AG09309 (cell line): ENCODE measurements at regions not wholly inside any gene's neighbourhood (a gene's known extent, or its start where the extent isn't known, plus 50 kb on each side); places are given as distances from the start of the nearest gene placed in this dataset.
"Not testable (repeated sequence)": the region's sequence is repeated elsewhere in the genome, so short reads cannot be mapped to it uniquely, and the experiment has no call there.

ENCODE experiments used
- DNase-seq: peaks from one replicate; pipeline ENCODE4 v3.0.0-alpha.2; 2010; ENCODE audit warnings: low read depth
- H3K4me3 ChIP-seq: 2 replicates; pipeline ENCODE4 v1.5.1; 2011; ENCODE audit warnings: mild to moderate bottlenecking, low read depth, low read length, moderate library complexity; ENCODE audit not compliant: control insufficient read depth
- TF ChIP-seq, protein P1 (sequence below): IDR thresholded peaks from 2 replicates; pipeline ENCODE4 v1.5.1; 2011; ENCODE audit warnings: mild to moderate bottlenecking, low read depth, low read length, inconsistent platforms; ENCODE audit not compliant: insufficient read depth, control insufficient read depth; ENCODE audit errors: missing control alignments

DNA sequence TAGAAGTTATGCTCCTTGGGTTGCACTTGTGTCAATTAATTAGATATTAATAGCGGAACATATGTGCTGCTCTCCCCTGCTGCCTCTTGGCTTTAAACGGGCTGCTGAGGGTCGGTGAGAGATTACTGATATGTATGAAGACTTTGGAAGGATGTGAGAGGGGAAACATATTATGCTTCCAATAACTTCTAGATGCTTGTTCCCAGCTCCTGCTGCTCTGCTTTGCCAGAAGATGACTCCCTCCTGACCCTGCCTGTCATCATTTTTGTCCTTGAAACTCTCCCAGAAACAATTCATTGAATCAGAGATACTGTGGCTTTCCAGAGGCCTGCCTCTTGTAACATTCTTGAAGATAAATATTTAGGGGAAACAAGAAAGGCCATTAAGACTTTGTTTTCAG lies 300.1 kb upstream of the STXBP6 start:
- no peak for DNase-seq
- H3K4me3 ChIP-seq = no peak overlapping the region
- TF ChIP-seq, protein P1, sequence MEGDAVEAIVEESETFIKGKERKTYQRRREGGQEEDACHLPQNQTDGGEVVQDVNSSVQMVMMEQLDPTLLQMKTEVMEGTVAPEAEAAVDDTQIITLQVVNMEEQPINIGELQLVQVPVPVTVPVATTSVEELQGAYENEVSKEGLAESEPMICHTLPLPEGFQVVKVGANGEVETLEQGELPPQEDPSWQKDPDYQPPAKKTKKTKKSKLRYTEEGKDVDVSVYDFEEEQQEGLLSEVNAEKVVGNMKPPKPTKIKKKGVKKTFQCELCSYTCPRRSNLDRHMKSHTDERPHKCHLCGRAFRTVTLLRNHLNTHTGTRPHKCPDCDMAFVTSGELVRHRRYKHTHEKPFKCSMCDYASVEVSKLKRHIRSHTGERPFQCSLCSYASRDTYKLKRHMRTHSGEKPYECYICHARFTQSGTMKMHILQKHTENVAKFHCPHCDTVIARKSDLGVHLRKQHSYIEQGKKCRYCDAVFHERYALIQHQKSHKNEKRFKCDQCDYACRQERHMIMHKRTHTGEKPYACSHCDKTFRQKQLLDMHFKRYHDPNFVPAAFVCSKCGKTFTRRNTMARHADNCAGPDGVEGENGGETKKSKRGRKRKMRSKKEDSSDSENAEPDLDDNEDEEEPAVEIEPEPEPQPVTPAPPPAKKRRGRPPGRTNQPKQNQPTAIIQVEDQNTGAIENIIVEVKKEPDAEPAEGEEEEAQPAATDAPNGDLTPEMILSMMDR = no peak

DNA sequence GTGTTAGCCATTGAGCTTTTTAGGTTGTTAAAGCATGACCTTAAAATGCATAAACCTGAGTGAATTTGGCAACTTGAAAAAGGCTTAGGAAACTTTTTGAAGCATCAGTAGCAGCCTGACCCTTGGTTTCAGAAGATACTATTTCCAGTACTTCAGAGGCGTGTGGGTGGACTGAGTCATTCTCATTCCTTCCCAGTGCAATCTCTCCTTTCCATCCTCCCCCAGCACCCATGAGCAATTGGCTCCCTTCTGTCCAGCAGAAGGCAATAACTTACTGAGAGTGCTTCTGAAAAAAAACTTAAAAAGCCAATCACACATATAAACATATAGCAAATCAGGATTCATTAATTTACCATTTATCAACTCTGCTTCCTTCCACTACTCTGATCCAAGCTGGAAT lies 299.3 kb upstream of the STXBP6 start:
- DNase-seq = no peak
- H3K4me3 ChIP-seq = no peak overlapping the region
- TF ChIP-seq, protein P1 = no peak

DNA sequence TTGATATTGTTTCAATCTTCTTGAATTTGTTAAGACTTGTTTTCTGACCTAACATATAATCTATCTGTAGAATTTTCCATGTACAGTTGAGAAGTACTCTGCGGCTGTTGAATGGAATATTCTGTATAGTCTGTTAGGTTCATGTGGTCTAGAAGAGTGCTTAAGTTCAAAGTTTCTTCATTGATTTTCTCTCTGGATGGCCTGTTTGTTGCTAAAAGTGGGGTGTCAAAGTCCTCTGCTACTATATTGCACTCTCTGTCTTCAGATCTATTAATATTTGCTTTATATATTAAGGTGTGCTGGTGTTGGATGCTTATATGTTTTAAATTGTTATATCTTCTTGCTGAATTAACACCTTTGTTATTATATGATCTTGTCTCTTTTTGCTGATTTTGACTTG lies 290.9 kb upstream of the STXBP6 start:
- H3K4me3 ChIP-seq = no peak overlapping the region
- no peak for DNase-seq
- TF ChIP-seq, protein P1 = no peak

DNA sequence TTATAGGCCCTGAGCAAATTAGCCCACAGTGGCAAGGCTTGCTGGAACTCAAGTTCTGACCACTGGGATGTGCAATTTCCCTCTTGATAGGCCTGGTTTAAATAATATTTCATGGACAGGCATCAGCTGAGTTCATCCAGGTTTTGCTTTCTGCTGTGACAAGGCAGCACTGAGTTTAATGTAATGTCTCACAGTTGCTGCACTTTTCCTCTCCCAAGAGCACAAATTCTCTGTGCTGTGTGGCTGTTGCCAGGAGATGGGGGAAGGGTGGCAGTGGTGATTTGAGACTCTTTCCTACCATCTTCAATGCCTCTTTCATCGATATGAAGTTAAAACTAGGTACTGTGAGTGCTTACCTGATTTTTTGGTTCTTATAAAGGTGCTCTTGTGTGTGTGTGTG lies 272.8 kb upstream of the STXBP6 start:
- DNase-seq = no peak
- TF ChIP-seq, protein P1 = no peak

DNA sequence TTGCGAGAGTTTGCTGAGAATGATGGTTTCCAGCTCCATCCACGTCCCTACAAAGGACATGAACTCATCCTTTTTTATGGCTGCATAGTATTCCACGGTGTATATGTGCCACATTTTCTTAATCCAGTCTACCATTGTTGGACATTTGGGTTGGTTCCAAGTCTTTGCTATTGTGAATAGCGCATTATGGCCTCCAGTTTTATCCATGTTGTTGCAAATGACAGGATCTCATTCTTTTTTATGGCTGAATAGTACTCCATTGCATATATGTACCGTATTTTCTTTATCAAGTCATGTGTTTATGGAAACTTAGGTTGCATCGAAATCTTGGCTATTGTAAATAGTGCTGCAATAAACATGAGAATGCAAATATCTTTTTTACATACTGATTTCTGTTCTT lies 266.1 kb upstream of the STXBP6 start:
- H3K4me3 ChIP-seq, DNase-seq: not testable (repeated sequence)

More for the DNA sequence above, 272.8 kb upstream of the STXBP6 start:
- no peak overlapping the region for H3K4me3 ChIP-seq

DNA sequence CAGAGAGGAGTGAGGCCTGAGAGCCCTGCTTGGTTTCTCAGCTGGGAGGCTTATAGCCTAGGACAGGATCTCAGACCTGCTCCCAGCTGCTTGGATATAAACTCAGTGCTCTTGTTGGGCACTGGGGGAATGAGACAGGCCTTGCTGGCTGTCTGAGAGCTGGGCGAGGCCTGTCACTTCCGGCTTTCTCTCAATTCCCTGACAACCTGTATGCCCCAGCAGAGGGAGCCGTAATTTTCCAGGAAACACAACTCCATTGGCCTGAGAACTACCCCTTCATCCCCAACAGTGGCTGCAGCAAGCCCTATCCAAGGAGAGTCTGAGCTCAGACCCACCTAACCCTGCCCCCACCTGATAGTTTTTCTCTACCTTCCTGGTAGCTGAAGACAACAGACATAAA lies 258.3 kb upstream of the STXBP6 start:
- DNase-seq = no peak
- H3K4me3 ChIP-seq = no peak overlapping the region

DNA sequence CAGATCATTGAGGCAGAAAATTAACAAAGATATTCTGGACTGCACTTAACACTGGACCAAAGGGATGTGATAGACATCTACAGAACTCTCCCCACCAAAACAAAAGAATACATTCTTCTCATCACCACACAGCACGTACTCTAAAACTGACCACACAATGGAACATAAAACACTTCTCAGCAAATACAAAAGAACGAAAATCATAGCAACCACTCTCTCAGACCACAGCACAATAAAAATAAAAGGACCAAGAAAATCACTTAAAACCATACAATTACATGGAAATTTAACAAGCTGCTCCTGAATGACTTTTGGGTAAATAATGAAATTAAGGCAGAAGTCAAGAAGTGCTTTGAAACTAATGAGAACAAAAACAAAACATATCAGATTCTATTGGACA lies 254.0 kb upstream of the STXBP6 start:
- no peak for DNase-seq
- TF ChIP-seq, protein P1 = no peak
- no peak overlapping the region for H3K4me3 ChIP-seq

More for the DNA sequence above, 258.3 kb upstream of the STXBP6 start:
- TF ChIP-seq, protein P1 = no peak

DNA sequence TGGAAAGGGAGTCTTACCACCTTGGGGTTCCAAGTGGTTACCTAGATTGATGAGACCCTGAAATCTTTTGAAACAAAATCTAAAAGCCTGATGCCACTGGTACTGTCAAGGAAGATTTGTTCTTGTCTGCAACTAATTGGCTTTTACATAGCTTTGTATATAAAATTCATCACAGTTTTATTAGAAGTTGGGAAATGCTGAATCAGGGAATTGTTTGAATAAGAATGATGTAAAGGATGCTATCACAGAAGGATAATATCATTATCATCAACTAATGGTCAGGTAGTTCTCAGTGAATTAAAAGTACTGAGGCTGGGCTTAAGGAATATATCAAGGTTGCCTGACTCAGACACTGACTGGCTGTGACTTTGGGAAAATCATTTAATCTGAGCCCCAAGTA lies 248.3 kb upstream of the STXBP6 start:
- no peak overlapping the region for H3K4me3 ChIP-seq
- TF ChIP-seq, protein P1 = no peak
- DNase-seq = no peak

DNA sequence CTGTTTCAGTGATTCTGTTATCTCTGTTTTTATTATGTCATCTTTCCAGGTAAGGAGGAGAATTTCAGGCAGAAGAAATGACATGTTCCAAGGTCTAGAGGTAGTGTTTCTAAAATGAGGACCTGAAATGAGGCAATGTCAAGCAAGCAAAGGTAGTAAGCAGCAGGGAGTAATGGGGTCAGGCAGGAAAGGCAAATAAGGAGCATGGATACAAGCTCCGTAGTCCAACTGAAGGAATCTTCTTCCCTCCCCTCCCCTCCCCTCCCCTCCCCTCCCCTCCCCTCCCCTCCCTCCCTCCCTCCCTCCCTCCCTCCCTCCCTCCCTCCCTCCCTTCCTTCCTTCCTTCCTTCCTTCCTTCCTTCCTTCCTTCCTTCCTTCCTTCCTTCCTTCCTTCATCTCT lies 240.2 kb upstream of the STXBP6 start:
- not testable (repeated sequence) for H3K4me3 ChIP-seq, DNase-seq
